ENCODE measurements at regions not wholly inside any gene's neighbourhood (a gene's known extent, or its start where the extent isn't known, plus 50 kb on each side); places are given as distances from the start of the nearest gene placed in this dataset.

- DNase-seq (ENCODE audit: low spot score): no peak
Measured at GRCh38 chr7:135828604-135829003, 80.0 kb upstream of the FAM180A start.

- no peak for DNase-seq (ENCODE audit: low spot score)
Measured at GRCh38 chr7:135827391-135827790, 78.8 kb upstream of the FAM180A start.

- no peak for DNase-seq (ENCODE audit: low spot score)
Measured at GRCh38 chr7:135825406-135825805, 76.8 kb upstream of the FAM180A start.

- DNase-seq (ENCODE audit: low spot score): no peak
Measured at GRCh38 chr7:135822376-135822775, 73.8 kb upstream of the FAM180A start.

GRCh38 chr7:135817583-135817982 lies 69.0 kb upstream of the FAM180A start:
- no peak for DNase-seq (ENCODE audit: low spot score)

GRCh38 chr7:135815033-135815432 lies 66.4 kb upstream of the FAM180A start:
- DNase-seq (ENCODE audit: low spot score): no peak

GRCh38 chr7:135812148-135812547 lies 63.5 kb upstream of the FAM180A start:
- DNase-seq (ENCODE audit: low spot score): no peak

GRCh38 chr7:135811506-135811905 lies 62.9 kb upstream of the FAM180A start:
- no peak for DNase-seq (ENCODE audit: low spot score)

GRCh38 chr7:135808206-135808605 lies 59.6 kb upstream of the FAM180A start:
- peak; percentile 54 for DNase-seq (ENCODE audit: low spot score)

- DNase-seq (ENCODE audit: low spot score): no peak
Measured at GRCh38 chr7:135803143-135803542, 54.5 kb upstream of the FAM180A start.

GRCh38 chr7:135802697-135803096 lies 54.1 kb upstream of the FAM180A start:
- no peak for DNase-seq (ENCODE audit: low spot score)

- DNase-seq (ENCODE audit: low spot score): no peak
Measured at GRCh38 chr7:135801877-135802276, 53.3 kb upstream of the FAM180A start.

- peak; percentile 58 for DNase-seq (ENCODE audit: low spot score)
Measured at GRCh38 chr7:135801045-135801693, 52.6 kb upstream of the FAM180A start.

- no peak for DNase-seq (ENCODE audit: low spot score)
Measured at GRCh38 chr7:135800560-135800959, 51.9 kb upstream of the FAM180A start.

- DNase-seq (ENCODE audit: low spot score): no peak
Measured at GRCh38 chr7:135799881-135800280, 51.3 kb upstream of the FAM180A start.
